Activated CD4-positive, alpha-beta memory T cell treated with anti-CD3 and anti-CD28 coated beads for 36 hours (primary cell): ENCODE measurements at regions not wholly inside any gene's neighbourhood (a gene's known extent, or its start where the extent isn't known, plus 50 kb on each side); places are given as distances from the start of the nearest gene placed in this dataset.

Experiments
- CTCF ChIA-PET: fragments of 350-600 bp; sonication (Branson Sonifier 250); formaldehyde crosslinking; loops from one replicate; lab custom pipeline; 2021; ENCODE audit warnings: antibody characterized with exemption, inconsistent platforms; lab: Charles Lee
- POLR2A ChIA-PET: fragments of 350-600 bp; sonication (Branson Sonifier 250); formaldehyde crosslinking; loops from one replicate; lab custom pipeline; 2021; ENCODE audit warnings: antibody characterized with exemption; lab: Charles Lee
- DNase-seq: peaks from one replicate; pipeline ENCODE4 v3.0.0-alpha.2; 2020
- H3K27ac Mint-ChIP-seq: one replicate; pipeline ENCODE4 v1.8.0; 2021; ENCODE audit warnings: mixed read lengths
- H3K27me3 Mint-ChIP-seq: one replicate; pipeline ENCODE4 v1.8.0; 2021; ENCODE audit warnings: mixed read lengths
- H3K36me3 Mint-ChIP-seq: one replicate; pipeline ENCODE4 v1.8.0; 2021; ENCODE audit warnings: mixed read lengths
- H3K4me1 Mint-ChIP-seq: one replicate; pipeline ENCODE4 v1.8.0; 2021; ENCODE audit warnings: low read depth, mixed read lengths
- H3K4me3 Mint-ChIP-seq: one replicate; pipeline ENCODE4 v1.8.0; 2021; ENCODE audit warnings: mild to moderate bottlenecking, mixed read lengths
- H3K9me3 Mint-ChIP-seq: one replicate; pipeline ENCODE4 v1.8.0; 2021; ENCODE audit warnings: mixed read lengths
- intact Hi-C: fragments of 100-400 bp; cut with micrococcal nuclease; formaldehyde crosslinking; loops from one replicate; pipeline ENCODE4 v1.15.1; 2023

GRCh38 chr11:92826603-92827002 lies 142.8 kb upstream of the MTNR1B start:
- no peaks in the 10 kb centered on the region for H3K4me1 Mint-ChIP-seq
- H3K27me3 Mint-ChIP-seq: peaks cover under 1% of the 10 kb centered on the region
- intact Hi-C loops: no loop called here
- no peak overlapping the region for H3K27ac Mint-ChIP-seq
- no peak overlapping the region for H3K4me3 Mint-ChIP-seq
- CTCF ChIA-PET: no interaction called here
- POLR2A ChIA-PET: no interaction called here
- no peak for DNase-seq
- no peaks in the 10 kb centered on the region for H3K9me3 Mint-ChIP-seq
- H3K36me3 Mint-ChIP-seq: no peaks in the 10 kb centered on the region

- POLR2A ChIA-PET: no interaction called here
Measured at GRCh38 chr11:92827132-92827531, 142.3 kb upstream of the MTNR1B start.

GRCh38 chr11:92828556-92828955 lies 140.9 kb upstream of the MTNR1B start:
- intact Hi-C loops: no loop called here
- Mint-ChIP-seq H3K36me3 (no peaks in the 10 kb centered on the region), H3K4me3 (no peak overlapping the region), H3K9me3 (no peaks in the 10 kb centered on the region), H3K27ac (no peak overlapping the region), H3K27me3 (peaks cover 2% of the 10 kb centered on the region), H3K4me1 (no peaks in the 10 kb centered on the region)
- ChIA-PET CTCF (no interaction called here), POLR2A (no interaction called here)
- no peak for DNase-seq

More at GRCh38 chr11:92827132-92827531, 142.3 kb upstream of the MTNR1B start:
- DNase-seq: no peak
- CTCF ChIA-PET: no interaction called here
- Mint-ChIP-seq H3K4me3 (no peak overlapping the region), H3K4me1 (no peaks in the 10 kb centered on the region), H3K36me3 (no peaks in the 10 kb centered on the region), H3K9me3 (no peaks in the 10 kb centered on the region), H3K27me3 (peaks cover 2% of the 10 kb centered on the region), H3K27ac (no peak overlapping the region)
- intact Hi-C loops: no loop called here

- Mint-ChIP-seq H3K27ac (no peak overlapping the region), H3K4me3 (no peak overlapping the region), H3K36me3 (no peaks in the 10 kb centered on the region), H3K4me1 (no peaks in the 10 kb centered on the region), H3K9me3 (no peaks in the 10 kb centered on the region), H3K27me3 (peaks cover 2% of the 10 kb centered on the region)
- POLR2A ChIA-PET: no interaction called here
- CTCF ChIA-PET: no interaction called here
- no peak for DNase-seq
- intact Hi-C loops: no loop called here
Measured at GRCh38 chr11:92829121-92829520, 140.3 kb upstream of the MTNR1B start.

- Mint-ChIP-seq H3K4me3 (no peak overlapping the region), H3K36me3 (no peaks in the 10 kb centered on the region), H3K9me3 (no peaks in the 10 kb centered on the region), H3K4me1 (no peaks in the 10 kb centered on the region), H3K27me3 (peaks cover 2% of the 10 kb centered on the region), H3K27ac (no peak overlapping the region)
- CTCF ChIA-PET: no interaction called here
- POLR2A ChIA-PET: no interaction called here
- intact Hi-C loops: no loop called here
- DNase-seq: no peak
Measured at GRCh38 chr11:92829671-92830070, 139.8 kb upstream of the MTNR1B start.

- ChIA-PET POLR2A (no interaction called here), CTCF (no interaction called here)
- Mint-ChIP-seq H3K9me3 (no peaks in the 10 kb centered on the region), H3K36me3 (no peaks in the 10 kb centered on the region), H3K4me1 (no peaks in the 10 kb centered on the region), H3K27me3 (peaks cover 2% of the 10 kb centered on the region), H3K27ac (no peak overlapping the region), H3K4me3 (no peak overlapping the region)
- intact Hi-C loops: no loop called here
- DNase-seq: no peak
Measured at GRCh38 chr11:92830377-92831155, 138.9 kb upstream of the MTNR1B start.

- Mint-ChIP-seq H3K36me3 (no peaks in the 10 kb centered on the region), H3K4me3 (no peak overlapping the region), H3K27ac (no peak overlapping the region), H3K9me3 (no peaks in the 10 kb centered on the region), H3K27me3 (peaks cover 2% of the 10 kb centered on the region), H3K4me1 (no peaks in the 10 kb centered on the region)
- intact Hi-C loops: no loop called here
- ChIA-PET CTCF (no interaction called here), POLR2A (no interaction called here)
- no peak for DNase-seq
Measured at GRCh38 chr11:92834296-92835020, 135.0 kb upstream of the MTNR1B start.

- intact Hi-C loops: no loop called here
- ChIA-PET CTCF (no interaction called here), POLR2A (no interaction called here)
- Mint-ChIP-seq H3K27me3 (no peaks in the 10 kb centered on the region), H3K4me3 (no peak overlapping the region), H3K27ac (no peak overlapping the region), H3K4me1 (no peaks in the 10 kb centered on the region), H3K9me3 (no peaks in the 10 kb centered on the region), H3K36me3 (no peaks in the 10 kb centered on the region)
- DNase-seq: no peak
Measured at GRCh38 chr11:92837595-92837994, 131.9 kb upstream of the MTNR1B start.

GRCh38 chr11:92838759-92839310 lies 130.6 kb upstream of the MTNR1B start:
- no peak for DNase-seq
- ChIA-PET CTCF (no interaction called here), POLR2A (no interaction called here)
- no peaks in the 10 kb centered on the region for H3K27me3 Mint-ChIP-seq
- H3K27ac Mint-ChIP-seq: no peak overlapping the region
- H3K4me3 Mint-ChIP-seq: no peak overlapping the region
- intact Hi-C loops: no loop called here
- no peaks in the 10 kb centered on the region for H3K4me1 Mint-ChIP-seq
- H3K9me3 Mint-ChIP-seq: no peaks in the 10 kb centered on the region
- no peaks in the 10 kb centered on the region for H3K36me3 Mint-ChIP-seq

GRCh38 chr11:92839450-92839849 lies 130.0 kb upstream of the MTNR1B start:
- ChIA-PET CTCF (no interaction called here), POLR2A (no interaction called here)
- Mint-ChIP-seq H3K27ac (no peak overlapping the region), H3K27me3 (no peaks in the 10 kb centered on the region), H3K4me1 (no peaks in the 10 kb centered on the region), H3K9me3 (no peaks in the 10 kb centered on the region), H3K36me3 (no peaks in the 10 kb centered on the region), H3K4me3 (no peak overlapping the region)
- DNase-seq: no peak
- intact Hi-C loops: no loop called here

GRCh38 chr11:92841719-92842118 lies 127.7 kb upstream of the MTNR1B start:
- Mint-ChIP-seq H3K4me1 (no peaks in the 10 kb centered on the region), H3K9me3 (no peaks in the 10 kb centered on the region), H3K36me3 (no peaks in the 10 kb centered on the region), H3K27me3 (no peaks in the 10 kb centered on the region), H3K27ac (no peak overlapping the region), H3K4me3 (no peak overlapping the region)
- ChIA-PET CTCF (no interaction called here), POLR2A (no interaction called here)
- intact Hi-C loops: no loop called here
- no peak for DNase-seq

- intact Hi-C loops: no loop called here
- Mint-ChIP-seq H3K27ac (no peak overlapping the region), H3K36me3 (no peaks in the 10 kb centered on the region), H3K9me3 (no peaks in the 10 kb centered on the region), H3K4me1 (no peaks in the 10 kb centered on the region), H3K27me3 (no peaks in the 10 kb centered on the region), H3K4me3 (no peak overlapping the region)
- ChIA-PET POLR2A (no interaction called here), CTCF (no interaction called here)
- DNase-seq: no peak
Measured at GRCh38 chr11:92843455-92843854, 126.0 kb upstream of the MTNR1B start.
